A673 (cell line): ENCODE measurements at regions not wholly inside any gene's neighbourhood (a gene's known extent, or its start where the extent isn't known, plus 50 kb on each side); places are given as distances from the start of the nearest gene placed in this dataset.

Source experiments
- CTCF ChIP-seq: fragments of 300-800, 200-600 bp; sonication (generic); conservative IDR thresholded peaks from 2 replicates; pipeline ENCODE4 v1.5.1; 2017; ENCODE audit warnings: low read depth, mild to moderate bottlenecking, antibody characterized with exemption, low read length, moderate library complexity, mixed read lengths
- EZH2 ChIP-seq: fragments of 200-600 bp; sonication (generic); IDR thresholded peaks from 2 replicates; pipeline ENCODE4 v1.6.1; 2017; ENCODE audit warnings: borderline replicate concordance, low read depth, mild to moderate bottlenecking, mixed read lengths, antibody characterized with exemption, low read length; ENCODE audit not compliant: poor library complexity, severe bottlenecking

GRCh38 chr18:56191334-56191733 is 447.1 kb downstream of the TXNL1 start:
- no peak for TF ChIP-seq EZH2
- no peak for TF ChIP-seq CTCF
